Activated CD4-positive, alpha-beta T cell treated with anti-CD3 and anti-CD28 coated beads, Interleukin-2, amount 10 ng/mL, durations not matched to agents 24 days and 14 days (primary cell): ENCODE measurements at regions not wholly inside any gene's neighbourhood (a gene's known extent, or its start where the extent isn't known, plus 50 kb on each side); places are given as distances from the start of the nearest gene placed in this dataset.
A peak's percentile ranks its signal among the peaks of the same experiment; 100 is the strongest.

Source experiments
- DNase-seq: peaks from one replicate; pipeline ENCODE4 v3.0.0; 2022
- H3K27ac Mint-ChIP-seq: one replicate; pipeline ENCODE4 v1.8.0; 2022; ENCODE audit warnings: mild to moderate bottlenecking, mixed read lengths
- H3K27me3 Mint-ChIP-seq: one replicate; pipeline ENCODE4 v1.8.0; 2022; ENCODE audit warnings: mixed read lengths
- H3K36me3 Mint-ChIP-seq: one replicate; pipeline ENCODE4 v1.8.0; 2022; ENCODE audit warnings: low read depth, mild to moderate bottlenecking, mixed read lengths
- H3K4me1 Mint-ChIP-seq: one replicate; pipeline ENCODE4 v1.8.0; 2021; ENCODE audit warnings: mixed read lengths
- H3K4me3 Mint-ChIP-seq: one replicate; pipeline ENCODE4 v1.8.0; 2022; ENCODE audit warnings: mild to moderate bottlenecking, moderate library complexity, mixed read lengths
- H3K9me3 Mint-ChIP-seq: one replicate; pipeline ENCODE4 v1.8.0; 2021; ENCODE audit warnings: mixed read lengths
- intact Hi-C: fragments of 100-400 bp; cut with micrococcal nuclease; formaldehyde crosslinking; loops from one replicate; pipeline ENCODE4 v1.15.1; 2023

DNA sequence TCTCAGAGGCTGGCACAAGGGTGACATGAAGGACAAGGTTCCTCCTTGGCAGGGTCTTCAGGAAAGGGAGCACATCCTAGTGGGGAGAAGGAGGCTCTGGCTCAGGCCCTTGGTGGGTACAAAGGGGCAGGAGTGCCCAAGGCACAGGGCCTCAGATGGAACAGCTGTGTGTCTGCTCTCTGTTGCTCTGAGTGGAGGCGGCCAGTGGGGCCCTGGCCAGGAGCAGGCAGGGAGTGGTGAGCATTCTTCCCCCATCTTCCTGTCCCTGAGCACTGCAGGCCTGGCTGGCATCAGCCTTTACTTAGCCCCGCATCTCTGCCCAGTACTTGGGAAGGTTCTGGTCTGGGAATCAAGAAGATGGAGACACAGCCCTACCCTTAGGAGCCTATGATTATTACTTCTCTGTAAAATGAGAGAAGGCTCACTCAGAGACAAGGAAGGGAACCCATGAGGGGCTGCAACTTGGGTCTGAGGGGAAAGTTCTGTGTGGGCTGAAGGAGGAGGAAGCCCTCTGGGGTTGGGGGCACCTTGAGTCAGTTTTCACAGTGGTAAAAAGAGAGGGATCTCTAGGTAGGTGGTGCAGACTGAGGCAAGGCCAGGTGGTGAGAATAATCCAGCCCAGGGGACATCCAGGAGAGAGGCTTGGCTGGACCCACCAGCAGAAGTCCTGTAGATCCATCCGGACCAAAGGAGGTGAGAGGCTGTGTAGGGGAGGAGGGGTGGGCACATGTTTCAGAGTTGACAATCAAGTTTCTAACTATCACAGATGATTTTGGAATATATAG, 173.5 kb downstream of the TSHZ3 start:
- Mint-ChIP-seq H3K36me3 (no peaks in the 10 kb centered on the region), H3K27me3 (peaks cover 5% of the 10 kb centered on the region), H3K27ac (no peak overlapping the region), H3K4me1 (no peaks in the 10 kb centered on the region), H3K9me3 (peaks cover 10% of the 10 kb centered on the region), H3K4me3 (no peak overlapping the region)
- DNase-seq = peak; percentile 30
- intact Hi-C loops = no loop called here

DNA sequence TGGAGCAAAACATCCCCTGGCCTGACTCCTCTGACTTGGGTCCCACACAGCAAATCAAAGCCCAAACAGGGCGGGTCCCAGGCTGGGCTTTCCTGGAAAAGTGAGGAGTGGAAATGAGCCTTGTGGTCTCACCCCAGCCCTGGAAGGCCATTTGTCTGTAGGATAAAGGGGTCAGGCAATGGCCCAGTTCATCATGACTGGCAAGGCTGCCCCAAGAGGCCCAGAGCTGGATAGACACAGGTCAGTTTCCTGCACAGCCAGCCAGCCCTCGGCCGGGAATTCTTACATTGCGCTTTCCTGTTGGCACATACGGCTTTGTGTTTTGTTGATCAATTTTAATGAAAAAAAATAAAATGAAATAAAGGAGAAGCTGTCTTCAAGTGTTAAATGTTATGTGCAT, 174.3 kb downstream of the TSHZ3 start:
- peak; percentile 34 for DNase-seq
- peaks cover 10% of the 10 kb centered on the region for H3K9me3 Mint-ChIP-seq
- no peaks in the 10 kb centered on the region for H3K4me1 Mint-ChIP-seq
- intact Hi-C loops = no loop called here
- no peak overlapping the region for H3K4me3 Mint-ChIP-seq
- no peak overlapping the region for H3K27ac Mint-ChIP-seq
- H3K27me3 Mint-ChIP-seq = peaks cover 5% of the 10 kb centered on the region
- H3K36me3 Mint-ChIP-seq = no peaks in the 10 kb centered on the region

DNA sequence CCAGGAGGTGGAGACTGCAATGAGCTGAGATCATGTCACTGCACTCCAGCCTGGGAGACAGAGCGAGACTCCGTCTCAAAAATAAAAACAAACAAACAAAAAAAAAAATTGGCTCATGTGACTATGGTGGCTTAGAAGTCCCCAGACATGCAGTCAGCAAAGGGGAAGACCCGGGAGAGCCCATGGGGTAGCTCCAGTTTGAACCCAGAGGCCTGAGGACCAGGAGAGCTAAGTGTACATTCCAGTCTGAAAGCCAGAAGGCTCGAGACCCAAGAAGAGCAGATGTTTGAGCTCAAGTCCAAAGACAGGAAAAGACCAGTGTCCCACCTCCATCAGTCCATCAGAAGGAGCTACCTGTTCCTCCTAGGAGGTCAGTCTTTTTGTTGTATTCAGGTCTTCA, 175.2 kb downstream of the TSHZ3 start:
- no peak overlapping the region for H3K4me3 Mint-ChIP-seq
- no peak overlapping the region for H3K27ac Mint-ChIP-seq
- H3K4me1 Mint-ChIP-seq = no peaks in the 10 kb centered on the region
- intact Hi-C loops = no loop called here
- peaks cover 5% of the 10 kb centered on the region for H3K9me3 Mint-ChIP-seq
- DNase-seq = peak; percentile 25
- peaks cover 5% of the 10 kb centered on the region for H3K27me3 Mint-ChIP-seq
- no peaks in the 10 kb centered on the region for H3K36me3 Mint-ChIP-seq

DNA sequence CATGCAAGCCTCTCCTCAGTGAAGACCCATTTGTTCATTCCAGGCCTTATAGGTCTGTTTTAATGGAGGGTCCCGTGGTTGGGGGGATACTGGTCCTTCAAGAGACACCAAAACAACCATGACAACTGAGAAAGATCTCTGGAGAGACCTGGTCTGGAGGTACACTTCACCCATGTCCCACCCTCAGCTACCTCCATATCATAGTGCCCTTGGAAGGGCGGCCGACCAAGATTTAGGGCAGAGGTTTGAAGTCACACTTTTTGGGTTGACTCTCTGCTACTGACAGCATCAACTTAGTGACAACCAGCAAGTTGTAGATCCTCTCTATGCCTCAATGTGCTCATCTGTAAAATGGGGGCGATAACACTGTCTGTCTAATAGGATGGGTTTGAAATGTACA, 177.3 kb downstream of the TSHZ3 start:
- H3K27me3 Mint-ChIP-seq = peaks cover 6% of the 10 kb centered on the region
- intact Hi-C loops = no loop called here
- H3K4me3 Mint-ChIP-seq = no peak overlapping the region
- H3K4me1 Mint-ChIP-seq = peaks cover 4% of the 10 kb centered on the region
- no peaks in the 10 kb centered on the region for H3K36me3 Mint-ChIP-seq
- no peaks in the 10 kb centered on the region for H3K9me3 Mint-ChIP-seq
- no peak for DNase-seq
- no peak overlapping the region for H3K27ac Mint-ChIP-seq

DNA sequence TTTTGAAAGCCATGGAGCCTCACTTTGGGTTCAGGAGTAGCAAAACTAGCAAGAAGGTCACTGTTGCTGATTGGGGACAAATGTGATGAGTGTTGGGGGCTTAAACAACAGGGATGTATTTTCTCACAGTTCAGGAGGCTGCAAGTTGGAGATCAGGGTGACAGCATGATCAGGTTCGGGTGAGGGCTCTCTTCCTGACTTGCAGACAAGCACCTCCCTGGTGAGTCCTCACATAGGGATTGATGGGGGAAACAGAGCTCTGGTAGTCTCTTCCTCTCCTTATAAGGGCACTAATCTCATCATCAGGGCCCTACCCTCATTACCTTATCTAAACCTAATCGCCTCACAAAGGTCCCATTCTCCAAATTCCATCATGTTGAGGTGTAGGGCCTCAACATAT, 179.2 kb downstream of the TSHZ3 start:
- H3K4me3 Mint-ChIP-seq = no peak overlapping the region
- H3K27me3 Mint-ChIP-seq = peaks cover 20% of the 10 kb centered on the region
- no peak for DNase-seq
- H3K9me3 Mint-ChIP-seq = no peaks in the 10 kb centered on the region
- no peaks in the 10 kb centered on the region for H3K36me3 Mint-ChIP-seq
- no peak overlapping the region for H3K27ac Mint-ChIP-seq
- peaks cover 4% of the 10 kb centered on the region for H3K4me1 Mint-ChIP-seq
- intact Hi-C loops = no loop called here

DNA sequence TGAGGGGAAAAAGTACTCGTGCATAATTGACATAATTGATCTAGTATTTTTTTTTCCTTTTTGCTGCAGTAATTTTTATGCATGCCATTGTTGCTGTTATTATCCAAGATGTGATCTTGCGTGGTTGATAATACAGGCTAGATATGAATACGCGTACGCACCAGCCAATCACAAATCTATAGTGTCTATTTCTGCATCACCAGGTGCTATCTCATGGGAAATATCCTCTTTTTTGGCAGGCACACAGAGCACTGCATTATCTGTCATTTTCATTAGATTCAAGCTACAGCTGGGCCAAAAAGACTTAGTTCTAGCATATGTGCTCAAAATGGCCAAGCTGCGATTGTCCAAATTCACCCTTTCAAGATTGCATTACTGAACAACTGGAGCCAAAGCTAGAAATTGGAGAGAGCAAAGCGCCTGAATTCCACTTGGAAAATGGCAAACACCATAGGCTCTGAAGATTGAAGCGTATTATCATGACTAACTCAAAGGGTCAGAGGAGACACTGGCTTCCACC, 181.1 kb downstream of the TSHZ3 start:
- no peak overlapping the region for H3K4me3 Mint-ChIP-seq
- H3K27me3 Mint-ChIP-seq = peaks cover 22% of the 10 kb centered on the region
- peaks cover 4% of the 10 kb centered on the region for H3K4me1 Mint-ChIP-seq
- intact Hi-C loops = no loop called here
- no peak for DNase-seq
- H3K9me3 Mint-ChIP-seq = no peaks in the 10 kb centered on the region
- H3K27ac Mint-ChIP-seq = no peak overlapping the region
- H3K36me3 Mint-ChIP-seq = no peaks in the 10 kb centered on the region

DNA sequence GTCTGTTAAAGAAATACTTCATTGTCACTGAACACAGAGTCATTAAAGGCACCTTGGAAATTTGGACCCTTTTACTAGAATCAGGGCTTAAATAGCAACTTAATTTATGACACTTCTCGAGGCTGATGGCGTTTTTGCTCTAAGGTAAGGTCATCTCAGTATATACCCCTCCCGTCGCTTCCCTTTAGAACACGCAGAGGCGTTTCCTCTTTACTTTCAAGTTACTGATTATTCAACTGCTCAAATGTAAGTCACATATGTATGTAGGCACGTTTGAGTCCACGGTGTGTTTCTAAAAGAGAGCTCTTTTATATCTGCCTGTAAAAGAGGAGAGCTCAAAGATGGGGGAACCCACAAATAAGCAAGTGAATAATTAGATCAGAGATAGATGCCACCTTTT, 181.5 kb downstream of the TSHZ3 start:
- intact Hi-C loops = no loop called here
- peaks cover 22% of the 10 kb centered on the region for H3K27me3 Mint-ChIP-seq
- no peaks in the 10 kb centered on the region for H3K9me3 Mint-ChIP-seq
- peaks cover 4% of the 10 kb centered on the region for H3K4me1 Mint-ChIP-seq
- H3K27ac Mint-ChIP-seq = no peak overlapping the region
- no peak overlapping the region for H3K4me3 Mint-ChIP-seq
- H3K36me3 Mint-ChIP-seq = no peaks in the 10 kb centered on the region
- no peak for DNase-seq

DNA sequence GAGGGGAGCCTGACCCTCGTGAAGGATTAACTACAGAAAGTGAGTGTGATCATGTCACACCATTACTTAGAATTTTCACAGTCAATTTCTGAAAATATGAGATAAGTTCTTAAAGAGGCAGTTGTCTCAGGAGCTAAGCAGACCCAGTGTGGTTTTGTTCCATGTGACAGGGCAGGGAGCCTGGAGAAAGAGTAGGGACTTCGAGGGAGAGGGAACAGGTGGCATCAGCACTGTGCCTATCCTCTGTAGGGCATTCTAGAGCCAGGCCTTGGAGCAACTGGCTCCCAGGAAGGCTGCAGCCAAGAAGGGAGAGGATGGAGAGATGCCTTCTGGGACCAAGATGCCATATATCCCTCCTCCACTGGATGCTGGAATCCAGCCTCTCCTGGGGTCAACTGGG, 183.0 kb downstream of the TSHZ3 start:
- intact Hi-C loops = no loop called here
- Mint-ChIP-seq H3K9me3 (no peaks in the 10 kb centered on the region), H3K27ac (no peak overlapping the region), H3K4me1 (peaks cover 4% of the 10 kb centered on the region), H3K4me3 (no peak overlapping the region), H3K36me3 (no peaks in the 10 kb centered on the region), H3K27me3 (peaks cover 22% of the 10 kb centered on the region)
- DNase-seq = no peak

DNA sequence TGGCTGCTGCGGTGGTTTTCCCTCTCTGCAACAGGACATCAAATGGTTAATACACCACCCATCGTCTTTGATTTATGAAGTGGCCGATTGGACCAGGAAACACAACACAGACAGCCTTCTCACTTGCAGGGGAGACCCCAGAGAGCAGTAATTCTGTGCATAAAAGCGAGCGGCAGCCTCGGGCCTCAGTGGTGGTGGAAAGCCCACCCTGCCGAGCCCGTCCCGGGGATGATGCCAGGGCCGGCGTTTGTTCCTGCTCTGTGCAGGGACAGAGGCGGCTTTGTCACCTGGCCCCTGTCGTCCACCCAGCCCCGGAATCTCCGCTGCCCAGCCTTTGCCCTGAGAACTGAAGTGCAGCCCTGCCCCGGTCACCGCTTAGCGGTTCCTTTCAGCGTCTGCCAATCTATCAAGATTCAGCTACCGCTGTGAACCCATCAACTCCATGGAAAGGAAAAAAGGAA, 184.4 kb downstream of the TSHZ3 start:
- H3K27ac Mint-ChIP-seq = no peak overlapping the region
- no peak for DNase-seq
- H3K4me3 Mint-ChIP-seq = no peak overlapping the region
- H3K4me1 Mint-ChIP-seq = peaks cover 4% of the 10 kb centered on the region
- H3K27me3 Mint-ChIP-seq = peaks cover 22% of the 10 kb centered on the region
- no peaks in the 10 kb centered on the region for H3K36me3 Mint-ChIP-seq
- no peaks in the 10 kb centered on the region for H3K9me3 Mint-ChIP-seq
- intact Hi-C loops = no loop called here

DNA sequence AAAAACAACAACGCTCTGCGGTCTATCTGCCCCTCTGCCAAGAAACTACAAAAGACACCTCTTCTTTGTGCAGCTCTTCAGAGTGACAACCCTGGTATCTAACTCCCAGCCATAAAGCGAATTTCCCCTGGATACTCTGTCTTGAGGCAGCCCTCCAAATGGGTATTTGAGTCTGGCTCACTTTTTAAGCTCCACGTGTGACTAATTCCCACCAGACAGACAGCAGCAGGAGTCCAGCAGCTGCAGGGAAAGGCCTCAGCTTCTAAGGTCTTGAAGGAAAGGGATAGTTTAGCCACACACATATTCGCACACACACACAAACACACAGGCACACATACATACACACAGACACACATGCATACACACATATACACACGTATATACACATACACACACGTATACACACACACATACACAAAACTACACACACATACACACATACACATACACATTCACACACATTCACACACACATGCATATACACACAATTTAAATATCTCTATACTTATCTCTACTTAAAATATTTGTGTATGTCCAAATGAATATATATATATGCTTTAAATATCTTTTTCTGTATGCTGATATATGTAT, 188.8 kb downstream of the TSHZ3 start:
- DNase-seq = no peak
- no peak overlapping the region for H3K4me3 Mint-ChIP-seq
- H3K27ac Mint-ChIP-seq = no peak overlapping the region
- no peaks in the 10 kb centered on the region for H3K36me3 Mint-ChIP-seq
- no peaks in the 10 kb centered on the region for H3K4me1 Mint-ChIP-seq
- no peaks in the 10 kb centered on the region for H3K9me3 Mint-ChIP-seq
- intact Hi-C loops = no loop called here
- peaks cover 6% of the 10 kb centered on the region for H3K27me3 Mint-ChIP-seq

DNA sequence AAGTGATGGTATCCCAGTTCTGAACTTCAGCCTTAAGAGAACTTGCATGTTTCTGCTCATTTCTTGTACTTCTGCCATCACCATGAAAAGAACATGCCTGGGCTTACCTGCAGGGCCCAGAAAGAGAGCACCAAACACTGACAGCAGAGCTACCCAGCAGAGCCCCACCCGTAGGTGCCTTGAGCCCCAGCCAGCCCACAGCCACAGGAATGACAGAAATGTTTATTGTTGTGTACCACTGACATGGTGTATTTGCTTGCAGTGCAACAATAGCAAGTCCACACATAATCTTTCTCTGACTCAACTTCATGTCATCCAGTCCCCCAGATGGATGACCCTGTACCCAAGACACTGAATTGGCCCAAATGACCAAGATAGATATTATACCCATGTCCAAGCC, 195.2 kb downstream of the TSHZ3 start:
- H3K36me3 Mint-ChIP-seq = no peaks in the 10 kb centered on the region
- H3K27ac Mint-ChIP-seq = no peak overlapping the region
- no peaks in the 10 kb centered on the region for H3K4me1 Mint-ChIP-seq
- DNase-seq = no peak
- no peaks in the 10 kb centered on the region for H3K27me3 Mint-ChIP-seq
- intact Hi-C loops = no loop called here
- H3K9me3 Mint-ChIP-seq = no peaks in the 10 kb centered on the region
- H3K4me3 Mint-ChIP-seq = no peak overlapping the region

DNA sequence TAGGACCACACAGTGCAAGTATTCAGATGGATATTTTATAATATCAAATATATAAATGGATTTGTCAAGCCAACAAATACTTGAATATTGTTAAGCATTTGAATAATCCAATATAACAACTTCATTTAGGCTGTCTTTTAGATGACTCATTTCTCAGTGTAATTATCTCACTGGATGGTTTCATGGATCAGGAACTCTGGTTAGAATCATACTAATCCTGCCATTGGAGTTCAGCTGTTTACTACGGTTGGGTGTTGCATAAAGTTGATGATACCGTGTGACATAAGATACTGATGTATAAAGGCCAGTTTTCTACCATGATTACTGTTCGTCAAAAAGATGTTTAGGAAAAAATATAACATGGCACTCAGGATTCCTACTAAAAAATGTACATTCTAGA, 196.3 kb downstream of the TSHZ3 start:
- H3K27me3 Mint-ChIP-seq = no peaks in the 10 kb centered on the region
- no peak for DNase-seq
- no peaks in the 10 kb centered on the region for H3K36me3 Mint-ChIP-seq
- intact Hi-C loops = no loop called here
- H3K4me1 Mint-ChIP-seq = no peaks in the 10 kb centered on the region
- no peaks in the 10 kb centered on the region for H3K9me3 Mint-ChIP-seq
- H3K27ac Mint-ChIP-seq = no peak overlapping the region
- no peak overlapping the region for H3K4me3 Mint-ChIP-seq

DNA sequence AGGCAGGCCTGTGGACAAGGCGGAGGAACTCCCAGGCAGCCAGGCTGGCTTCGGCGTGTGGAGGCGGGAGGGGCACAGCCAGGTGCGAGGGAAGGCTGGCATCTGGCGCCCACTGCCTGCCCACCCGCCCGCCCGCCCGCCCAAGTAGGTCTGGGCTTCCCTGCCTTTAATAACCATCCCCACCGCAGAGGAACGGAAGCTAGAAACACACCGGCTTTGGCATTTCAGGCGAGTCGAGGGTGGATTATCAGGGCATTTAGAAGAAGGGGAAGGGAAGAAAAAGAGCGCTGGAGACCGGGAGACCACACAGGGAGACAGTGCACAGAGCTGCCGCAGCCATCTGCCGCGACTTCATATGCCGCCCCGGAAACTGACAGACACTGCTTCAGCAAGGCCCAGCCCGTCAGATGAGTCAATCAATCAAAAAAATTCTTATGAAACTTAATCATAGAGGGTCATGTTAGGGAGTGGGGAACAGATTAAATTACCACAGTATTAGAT, 199.7 kb downstream of the TSHZ3 start:
- intact Hi-C loops = no loop called here
- Mint-ChIP-seq H3K4me3 (no peak overlapping the region), H3K36me3 (no peaks in the 10 kb centered on the region), H3K9me3 (no peaks in the 10 kb centered on the region), H3K27ac (no peak overlapping the region), H3K4me1 (no peaks in the 10 kb centered on the region), H3K27me3 (no peaks in the 10 kb centered on the region)
- no peak for DNase-seq

DNA sequence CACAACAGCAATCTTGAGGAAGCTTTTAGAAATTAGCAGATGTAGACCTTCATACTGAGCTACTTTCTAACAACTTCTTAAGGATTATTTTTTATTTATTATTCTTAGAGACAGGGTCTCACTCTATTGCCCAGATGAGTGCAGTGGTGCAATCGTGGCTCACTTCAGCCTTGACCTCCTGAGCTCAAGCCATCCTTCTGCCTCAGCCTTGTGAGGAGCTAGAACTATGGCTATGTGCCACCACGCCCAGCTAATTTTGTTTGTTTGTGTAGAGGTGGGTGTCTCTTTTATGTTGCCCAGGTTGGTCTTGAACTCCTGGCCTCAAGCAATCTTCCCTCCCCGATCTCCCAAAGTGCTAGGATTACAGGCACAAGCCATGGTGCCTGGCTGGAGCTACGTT, 200.6 kb downstream of the TSHZ3 start:
- Mint-ChIP-seq H3K4me1 (no peaks in the 10 kb centered on the region), H3K4me3 (no peak overlapping the region), H3K27me3 (no peaks in the 10 kb centered on the region), H3K27ac (no peak overlapping the region), H3K9me3 (no peaks in the 10 kb centered on the region), H3K36me3 (no peaks in the 10 kb centered on the region)
- DNase-seq = no peak
- intact Hi-C loops = no loop called here
